ENCODE measurements at regions not wholly inside any gene's neighbourhood (a gene's known extent, or its start where the extent isn't known, plus 50 kb on each side); places are given as distances from the start of the nearest gene placed in this dataset.

DNA sequence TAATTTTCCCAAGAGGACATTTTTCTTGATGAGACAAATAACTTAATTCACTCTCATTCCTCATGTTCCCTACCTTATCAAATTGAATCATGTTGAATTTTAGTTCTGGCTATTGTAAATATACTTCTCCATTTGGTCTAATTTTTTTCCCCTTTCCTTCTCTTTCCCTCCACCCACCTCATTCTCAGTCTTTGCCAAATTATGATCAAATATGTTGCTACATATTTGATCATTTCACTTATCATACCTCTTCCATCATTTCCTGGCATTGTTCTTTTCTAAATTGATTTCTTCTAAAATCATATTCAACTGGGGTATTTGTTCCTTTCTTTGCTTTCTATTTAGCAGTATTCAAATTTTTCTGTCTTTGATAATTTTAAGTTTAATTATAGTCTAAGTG lies 52.3 kb downstream of the HDGFL1 start:
- peak; percentile 5 for DNase-seq (ENCODE audit: low read depth, low spot score)

GRCh38 chr6:22622351-22622750 lies 53.0 kb downstream of the HDGFL1 start:
- no peak for DNase-seq (ENCODE audit: low read depth, low spot score)

- DNase-seq (ENCODE audit: low read depth, low spot score), result no peak
Measured at GRCh38 chr6:22622813-22623212, 53.4 kb downstream of the HDGFL1 start.

- DNase-seq (ENCODE audit: low read depth, low spot score), result no peak
Measured at GRCh38 chr6:22627644-22628043, 58.3 kb downstream of the HDGFL1 start.

- no peak for DNase-seq (ENCODE audit: low read depth, low spot score)
Measured at GRCh38 chr6:22631091-22631490, 61.7 kb downstream of the HDGFL1 start.

- no peak for DNase-seq (ENCODE audit: low read depth, low spot score)
Measured at GRCh38 chr6:22632581-22633145, 63.3 kb downstream of the HDGFL1 start.

GRCh38 chr6:22636452-22636851 lies 67.1 kb downstream of the HDGFL1 start:
- no peak for DNase-seq (ENCODE audit: low read depth, low spot score)

DNA sequence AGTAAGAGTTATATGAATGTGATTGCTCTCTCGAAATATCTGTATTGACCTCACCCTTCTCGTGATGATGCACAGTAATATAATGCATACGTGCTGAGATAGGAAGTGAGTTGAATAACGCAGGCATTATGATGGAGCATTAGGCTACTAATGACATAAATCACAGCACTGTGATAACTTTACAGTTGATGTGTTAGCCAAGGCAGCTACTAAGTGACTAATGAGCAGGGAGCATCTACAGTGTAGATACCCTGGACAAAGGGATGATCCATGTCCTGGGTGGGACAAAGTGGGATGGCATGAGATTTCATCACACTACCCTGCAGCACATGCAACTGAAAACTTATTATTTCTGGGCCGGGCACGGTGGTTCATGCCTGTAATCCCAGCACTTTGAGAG lies 68.4 kb downstream of the HDGFL1 start:
- DNase-seq (ENCODE audit: low read depth, low spot score), result no peak

DNA sequence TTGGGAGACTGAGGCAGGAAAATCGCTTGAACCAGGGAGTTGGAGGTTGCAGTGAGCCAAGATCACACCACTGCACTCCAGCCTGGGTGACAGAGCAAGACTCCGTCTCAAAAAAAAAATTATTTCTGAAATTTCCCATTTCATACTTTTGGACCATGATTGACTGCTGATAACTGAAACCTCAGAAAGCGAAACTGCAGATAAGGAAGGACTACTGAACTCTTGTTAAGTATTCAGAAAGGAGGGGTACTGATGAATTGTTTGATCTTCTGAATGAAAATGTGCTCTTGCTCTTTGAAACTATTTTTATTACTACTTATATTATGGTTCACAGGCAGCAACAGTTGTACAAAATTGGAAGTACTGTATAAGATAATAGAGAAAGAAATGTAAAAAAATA lies 69.0 kb downstream of the HDGFL1 start:
- no peak for DNase-seq (ENCODE audit: low read depth, low spot score)

DNA sequence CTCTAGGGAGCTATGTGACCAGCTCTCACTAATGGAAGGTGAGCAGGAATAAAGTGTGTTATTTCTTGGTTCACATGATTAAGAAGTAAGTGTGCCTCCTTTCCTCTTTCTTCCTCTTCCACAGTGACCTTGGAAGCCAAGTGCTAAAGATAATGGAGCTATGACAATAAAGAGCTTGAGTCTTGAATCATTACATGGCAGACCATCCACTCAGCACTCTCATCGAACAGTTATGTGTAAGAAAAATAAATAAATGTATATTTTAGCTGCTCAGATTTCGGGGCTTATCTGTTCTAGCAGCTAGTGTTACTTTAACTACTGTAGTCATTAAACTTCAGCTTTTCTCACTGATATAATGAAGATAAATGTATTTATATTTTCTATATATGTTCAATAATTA lies 72.9 kb downstream of the HDGFL1 start:
- DNase-seq (ENCODE audit: low read depth, low spot score), result no peak

DNA sequence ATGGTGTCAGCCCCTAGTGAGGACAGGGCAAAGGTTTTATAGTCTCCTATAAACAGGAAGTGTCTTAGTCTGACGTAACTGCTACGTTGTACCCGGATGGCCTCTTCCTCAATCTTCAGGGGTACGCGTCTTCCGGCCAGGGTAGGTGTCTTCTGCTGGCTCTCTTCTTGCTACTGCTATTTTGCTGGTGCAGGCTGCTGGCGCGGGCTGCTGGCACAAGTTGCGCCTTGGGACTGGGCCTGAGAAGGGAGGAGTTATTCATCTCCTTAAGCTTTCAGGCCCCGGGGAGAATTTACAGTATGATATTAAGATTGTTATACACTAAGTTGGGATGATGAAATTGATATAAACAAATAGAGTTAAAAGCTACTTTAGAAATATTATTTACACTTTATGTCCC lies 74.4 kb downstream of the HDGFL1 start:
- DNase-seq (ENCODE audit: low read depth, low spot score), result no peak

DNA sequence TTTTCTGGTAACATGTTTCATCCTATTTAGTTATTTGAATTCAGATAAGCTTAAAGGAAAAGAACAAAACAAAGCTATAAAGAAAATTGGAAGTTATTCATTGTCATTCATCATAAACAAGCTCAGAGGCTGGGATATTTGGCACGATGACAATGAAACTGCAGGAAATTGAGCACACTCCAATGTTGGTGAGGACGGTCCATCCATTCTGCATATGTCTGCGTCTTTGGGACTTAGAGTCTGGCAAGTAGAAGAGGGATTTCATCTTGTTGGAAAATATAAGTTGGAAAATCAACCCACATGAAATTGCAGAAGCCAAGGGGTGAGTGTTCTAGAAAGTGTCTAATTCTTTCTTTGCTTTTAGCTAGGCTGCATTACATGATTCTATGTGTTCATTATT lies 78.4 kb downstream of the HDGFL1 start:
- DNase-seq (ENCODE audit: low read depth, low spot score), result no peak

- no peak for DNase-seq (ENCODE audit: low read depth, low spot score)
Measured at GRCh38 chr6:22651731-22652130, 82.4 kb downstream of the HDGFL1 start.

- no peak for DNase-seq (ENCODE audit: low read depth, low spot score)
Measured at GRCh38 chr6:22653980-22654610, 84.7 kb downstream of the HDGFL1 start.

GRCh38 chr6:22656706-22657351 lies 87.5 kb downstream of the HDGFL1 start:
- DNase-seq (ENCODE audit: low read depth, low spot score), result no peak

DNA sequence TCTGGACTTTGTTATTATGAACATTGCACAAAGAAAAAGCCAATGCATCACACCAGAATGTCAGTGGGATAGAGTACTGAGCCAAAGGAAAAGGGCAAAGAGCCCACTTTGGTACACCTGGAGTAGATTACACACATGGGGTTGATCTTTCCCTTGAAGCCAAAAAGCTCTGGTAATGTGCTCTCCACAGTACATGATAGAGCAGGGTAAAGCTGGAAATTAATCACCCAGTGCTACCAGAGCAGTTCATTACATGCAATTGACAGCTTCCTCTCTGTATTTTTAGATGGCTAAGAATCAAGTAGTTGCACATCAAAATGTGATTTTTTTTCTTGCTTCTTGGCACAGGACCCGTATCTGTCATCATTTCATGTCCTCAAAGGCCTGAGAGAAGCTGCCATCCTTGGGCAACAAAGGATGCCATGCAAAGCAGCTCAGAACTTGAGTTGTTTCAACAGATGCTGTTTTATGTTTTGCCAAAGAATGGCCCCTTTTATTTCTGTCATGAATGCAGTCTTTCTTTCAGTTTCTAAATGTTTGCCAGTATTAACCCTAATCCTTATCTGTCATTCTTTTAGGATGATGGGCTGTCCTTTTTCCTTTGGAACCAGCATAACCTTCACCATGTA lies 88.1 kb downstream of the HDGFL1 start:
- DNase-seq (ENCODE audit: low read depth, low spot score), result no peak

GRCh38 chr6:22658183-22658582 lies 88.8 kb downstream of the HDGFL1 start:
- no peak for DNase-seq (ENCODE audit: low read depth, low spot score)

DNA sequence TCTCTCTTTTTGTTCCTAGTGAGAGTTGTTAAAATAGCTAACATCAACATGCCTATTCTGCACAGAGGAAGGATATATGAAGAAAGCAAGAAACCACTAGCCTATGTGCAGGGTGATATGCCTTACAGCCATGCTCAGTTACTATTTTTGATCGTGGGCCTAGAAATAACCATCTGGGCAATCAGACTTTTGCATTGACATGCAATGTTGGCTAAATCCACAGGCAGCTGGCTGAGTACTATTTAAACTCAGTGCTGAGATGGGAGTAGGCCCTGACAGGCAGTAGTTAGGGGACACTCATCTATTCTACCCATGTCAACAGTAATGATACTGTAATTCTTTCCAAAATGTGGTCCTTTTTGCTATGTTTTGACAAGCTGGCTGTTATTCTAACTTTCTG lies 89.6 kb downstream of the HDGFL1 start:
- DNase-seq (ENCODE audit: low read depth, low spot score), result no peak

- no peak for DNase-seq (ENCODE audit: low read depth, low spot score)
Measured at GRCh38 chr6:22664968-22665367, 95.6 kb downstream of the HDGFL1 start.

DNA sequence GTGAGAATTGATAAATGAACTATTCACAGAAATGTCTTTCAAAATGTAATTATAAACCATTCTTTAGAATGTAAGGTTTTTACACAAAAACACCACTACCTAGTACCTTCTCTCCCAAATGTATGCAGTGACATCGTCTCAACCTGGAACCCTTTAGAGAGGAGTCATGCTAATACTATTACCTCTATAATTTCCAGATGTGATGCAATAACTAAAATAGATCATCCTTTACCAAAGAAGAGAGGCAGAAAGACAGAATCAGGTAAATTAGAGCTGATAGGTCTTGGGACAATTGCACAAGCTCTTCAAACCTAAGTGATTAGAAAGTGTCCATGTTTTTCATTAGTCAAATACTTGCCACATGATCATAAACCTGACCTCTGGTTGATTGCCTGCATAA lies 96.7 kb downstream of the HDGFL1 start:
- no peak for DNase-seq (ENCODE audit: low read depth, low spot score)

DNA sequence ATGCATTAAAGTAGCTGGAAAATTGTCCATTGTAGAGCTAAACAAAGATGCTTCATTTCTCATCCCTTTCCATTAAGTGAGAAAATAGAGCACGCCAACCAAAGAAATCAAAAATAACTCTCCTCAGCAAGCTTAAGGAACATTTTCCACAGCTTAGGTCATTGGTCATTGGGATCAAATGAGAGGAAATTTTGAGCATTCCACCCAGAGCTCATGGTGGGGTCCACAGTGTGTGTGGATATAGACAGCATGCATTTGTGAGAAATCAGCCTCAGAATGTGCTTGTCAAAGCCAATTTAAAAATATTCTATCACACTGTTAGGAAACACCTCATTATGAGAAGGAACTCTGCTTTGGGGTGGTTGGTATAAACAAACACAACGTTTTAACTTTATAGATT lies 97.2 kb downstream of the HDGFL1 start:
- no peak for DNase-seq (ENCODE audit: low read depth, low spot score)

DNA sequence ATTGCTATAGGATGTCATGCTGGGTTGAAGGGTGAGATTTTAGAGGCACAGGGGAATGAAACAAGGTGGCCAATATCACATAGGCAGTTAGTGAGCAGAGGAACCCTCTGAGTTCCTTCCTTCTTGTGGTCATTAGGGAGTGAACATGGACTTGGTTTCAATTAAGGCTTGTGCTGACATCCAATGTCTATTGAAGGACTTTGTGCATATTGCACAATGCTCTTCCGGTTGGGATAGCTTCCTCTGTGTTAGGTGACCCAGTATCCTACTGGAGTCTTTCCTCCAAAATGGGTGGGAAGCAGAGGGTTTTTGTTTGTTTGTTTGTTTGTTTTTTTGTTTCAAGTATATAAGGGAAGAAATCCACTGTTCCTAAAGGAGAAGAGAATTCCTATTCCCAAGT lies 98.5 kb downstream of the HDGFL1 start:
- DNase-seq (ENCODE audit: low read depth, low spot score), result no peak

DNA sequence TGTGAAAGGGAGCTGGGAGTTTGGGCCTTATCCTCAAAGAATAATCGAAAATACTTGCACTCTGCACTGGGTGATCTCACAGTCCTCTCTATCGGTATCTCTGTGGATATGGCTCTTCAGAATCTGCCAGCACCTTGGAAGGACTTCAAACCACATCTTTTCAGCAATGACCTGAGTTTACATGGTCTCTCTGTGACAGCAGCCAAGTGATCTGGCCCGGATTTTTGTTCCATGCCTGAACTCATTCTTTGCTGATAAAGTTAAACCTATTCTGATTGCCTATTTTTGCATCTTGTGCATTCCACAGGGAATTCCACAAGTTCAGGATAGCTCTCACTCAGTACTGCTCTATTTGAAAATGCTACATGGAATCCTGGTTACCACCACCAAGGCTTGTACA lies 98.9 kb downstream of the HDGFL1 start:
- no peak for DNase-seq (ENCODE audit: low read depth, low spot score)
